ENCODE measurements at regions not wholly inside any gene's neighbourhood (a gene's known extent, or its start where the extent isn't known, plus 50 kb on each side); places are given as distances from the start of the nearest gene placed in this dataset.

- peak; percentile 63 for DNase-seq
- intact Hi-C loops (cut with micrococcal nuclease): loop anchor here (1.0 to 5.0 kb wide), 5 partner anchors 202 to 562 kb away; no protein-coding TSS in a partner anchor
- CTCF ChIA-PET: interaction anchor here (0.6 to 1.8 kb wide), 12 partner anchors 19 to 527 kb away, joined by 3 to 7 read pairs (median 3); no protein-coding TSS in a partner anchor
- Mint-ChIP-seq H3K4me3 (no peak overlapping the region), H3K36me3 (ENCODE audit: low read depth) (no peaks in the 10 kb centered on the region), H3K27ac (no peak overlapping the region), H3K4me1 (ENCODE audit: low read depth) (no peaks in the 10 kb centered on the region), H3K27me3 (ENCODE audit: low read depth) (peaks cover 5% of the 10 kb centered on the region), H3K9me3 (no peaks in the 10 kb centered on the region)
Observed at GRCh38 chr10:23994459-23995046, 214.4 kb upstream of the KIAA1217 start.

- no peak for DNase-seq
- CTCF ChIA-PET: no interaction called here
- Mint-ChIP-seq H3K27ac (no peak overlapping the region), H3K4me3 (no peak overlapping the region), H3K4me1 (ENCODE audit: low read depth) (no peaks in the 10 kb centered on the region), H3K27me3 (ENCODE audit: low read depth) (peaks cover 5% of the 10 kb centered on the region), H3K36me3 (ENCODE audit: low read depth) (no peaks in the 10 kb centered on the region), H3K9me3 (no peaks in the 10 kb centered on the region)
- intact Hi-C loops (cut with micrococcal nuclease): no loop called here
Observed at GRCh38 chr10:23999445-23999844, 209.5 kb upstream of the KIAA1217 start.

GRCh38 chr10:24000271-24000813, 208.6 kb upstream of the KIAA1217 start:
- CTCF ChIA-PET: no interaction called here
- no peak for DNase-seq
- Mint-ChIP-seq H3K9me3 (no peaks in the 10 kb centered on the region), H3K36me3 (ENCODE audit: low read depth) (no peaks in the 10 kb centered on the region), H3K27ac (no peak overlapping the region), H3K4me3 (no peak overlapping the region), H3K27me3 (ENCODE audit: low read depth) (no peaks in the 10 kb centered on the region), H3K4me1 (ENCODE audit: low read depth) (no peaks in the 10 kb centered on the region)
- intact Hi-C loops (cut with micrococcal nuclease): no loop called here

- CTCF ChIA-PET: interaction anchor here (0.7 kb wide), 1 partner anchor 1339 kb away, joined by 4 read pairs; no protein-coding TSS in a partner anchor
- Mint-ChIP-seq H3K27ac (no peak overlapping the region), H3K4me1 (ENCODE audit: low read depth) (no peaks in the 10 kb centered on the region)
Observed at GRCh38 chr10:24006741-24007140, 202.2 kb upstream of the KIAA1217 start.

GRCh38 chr10:24007359-24007758, 201.6 kb upstream of the KIAA1217 start:
- intact Hi-C loops (cut with micrococcal nuclease): no loop called here
- CTCF ChIA-PET: interaction anchor here (0.7 kb wide), 1 partner anchor 1338 kb away, joined by 4 read pairs; no protein-coding TSS in a partner anchor
- no peak for DNase-seq
- Mint-ChIP-seq H3K4me3 (no peak overlapping the region), H3K27me3 (ENCODE audit: low read depth) (peaks cover 6% of the 10 kb centered on the region), H3K9me3 (peaks cover 1% of the 10 kb centered on the region), H3K36me3 (ENCODE audit: low read depth) (no peaks in the 10 kb centered on the region), H3K27ac (no peak overlapping the region), H3K4me1 (ENCODE audit: low read depth) (no peaks in the 10 kb centered on the region)

More at GRCh38 chr10:24006741-24007140, 202.2 kb upstream of the KIAA1217 start:
- no peak for DNase-seq
- Mint-ChIP-seq H3K9me3 (peaks cover 1% of the 10 kb centered on the region), H3K4me3 (no peak overlapping the region), H3K36me3 (ENCODE audit: low read depth) (no peaks in the 10 kb centered on the region), H3K27me3 (ENCODE audit: low read depth) (peaks cover 6% of the 10 kb centered on the region)
- intact Hi-C loops (cut with micrococcal nuclease): no loop called here

- Mint-ChIP-seq H3K9me3 (peaks cover 1% of the 10 kb centered on the region), H3K27ac (no peak overlapping the region), H3K27me3 (ENCODE audit: low read depth) (peaks cover 6% of the 10 kb centered on the region), H3K4me3 (no peak overlapping the region), H3K4me1 (ENCODE audit: low read depth) (no peaks in the 10 kb centered on the region), H3K36me3 (ENCODE audit: low read depth) (no peaks in the 10 kb centered on the region)
- DNase-seq: no peak
- intact Hi-C loops (cut with micrococcal nuclease): no loop called here
- CTCF ChIA-PET: no interaction called here
Observed at GRCh38 chr10:24008164-24009091, 200.5 kb upstream of the KIAA1217 start.

GRCh38 chr10:24009115-24009514, 199.8 kb upstream of the KIAA1217 start:
- Mint-ChIP-seq H3K27me3 (ENCODE audit: low read depth) (peaks cover 6% of the 10 kb centered on the region), H3K27ac (no peak overlapping the region), H3K36me3 (ENCODE audit: low read depth) (no peaks in the 10 kb centered on the region), H3K4me3 (no peak overlapping the region), H3K9me3 (peaks cover 1% of the 10 kb centered on the region), H3K4me1 (ENCODE audit: low read depth) (no peaks in the 10 kb centered on the region)
- intact Hi-C loops (cut with micrococcal nuclease): no loop called here
- DNase-seq: no peak
- CTCF ChIA-PET: no interaction called here

- no peaks in the 10 kb centered on the region for H3K4me1 Mint-ChIP-seq (ENCODE audit: low read depth)
- H3K27ac Mint-ChIP-seq: no peak overlapping the region
- H3K9me3 Mint-ChIP-seq: peaks cover 1% of the 10 kb centered on the region
- no peak overlapping the region for H3K4me3 Mint-ChIP-seq
- no peak for DNase-seq
- CTCF ChIA-PET: no interaction called here
- no peaks in the 10 kb centered on the region for H3K36me3 Mint-ChIP-seq (ENCODE audit: low read depth)
- peaks cover 6% of the 10 kb centered on the region for H3K27me3 Mint-ChIP-seq (ENCODE audit: low read depth)
- intact Hi-C loops (cut with micrococcal nuclease): no loop called here
Observed at GRCh38 chr10:24009736-24010135, 199.2 kb upstream of the KIAA1217 start.

GRCh38 chr10:24010436-24010970, 198.4 kb upstream of the KIAA1217 start:
- Mint-ChIP-seq H3K36me3 (ENCODE audit: low read depth) (no peaks in the 10 kb centered on the region), H3K4me1 (ENCODE audit: low read depth) (no peaks in the 10 kb centered on the region), H3K27ac (no peak overlapping the region), H3K9me3 (peaks cover 1% of the 10 kb centered on the region), H3K27me3 (ENCODE audit: low read depth) (peaks cover 6% of the 10 kb centered on the region), H3K4me3 (no peak overlapping the region)
- DNase-seq: no peak
- CTCF ChIA-PET: interaction anchor here (0.6 kb wide), 1 partner anchor 507 kb away, joined by 4 read pairs; no protein-coding TSS in a partner anchor
- intact Hi-C loops (cut with micrococcal nuclease): no loop called here

- Mint-ChIP-seq H3K4me3 (no peak overlapping the region), H3K27me3 (ENCODE audit: low read depth) (peaks cover 6% of the 10 kb centered on the region), H3K4me1 (ENCODE audit: low read depth) (no peaks in the 10 kb centered on the region), H3K27ac (no peak overlapping the region), H3K36me3 (ENCODE audit: low read depth) (no peaks in the 10 kb centered on the region), H3K9me3 (peaks cover 1% of the 10 kb centered on the region)
- intact Hi-C loops (cut with micrococcal nuclease): no loop called here
- DNase-seq: no peak
- CTCF ChIA-PET: no interaction called here
Observed at GRCh38 chr10:24012249-24012803, 196.6 kb upstream of the KIAA1217 start.

- intact Hi-C loops (cut with micrococcal nuclease): no loop called here
- no peaks in the 10 kb centered on the region for H3K4me1 Mint-ChIP-seq (ENCODE audit: low read depth)
- no peaks in the 10 kb centered on the region for H3K36me3 Mint-ChIP-seq (ENCODE audit: low read depth)
- H3K27me3 Mint-ChIP-seq (ENCODE audit: low read depth): no peaks in the 10 kb centered on the region
- H3K4me3 Mint-ChIP-seq: no peak overlapping the region
- H3K27ac Mint-ChIP-seq: no peak overlapping the region
- no peaks in the 10 kb centered on the region for H3K9me3 Mint-ChIP-seq
- CTCF ChIA-PET: no interaction called here
- DNase-seq: no peak
Observed at GRCh38 chr10:24027107-24027506, 181.8 kb upstream of the KIAA1217 start.

- Mint-ChIP-seq H3K4me3 (no peak overlapping the region), H3K27me3 (ENCODE audit: low read depth) (peaks cover 2% of the 10 kb centered on the region), H3K27ac (no peak overlapping the region), H3K4me1 (ENCODE audit: low read depth) (no peaks in the 10 kb centered on the region), H3K9me3 (no peaks in the 10 kb centered on the region), H3K36me3 (ENCODE audit: low read depth) (no peaks in the 10 kb centered on the region)
- DNase-seq: no peak
- intact Hi-C loops (cut with micrococcal nuclease): no loop called here
- CTCF ChIA-PET: no interaction called here
Observed at GRCh38 chr10:24034571-24034970, 174.4 kb upstream of the KIAA1217 start.
